ENCODE measurements at regions not wholly inside any gene's neighbourhood (a gene's known extent, or its start where the extent isn't known, plus 50 kb on each side); places are given as distances from the start of the nearest gene placed in this dataset.

DNA sequence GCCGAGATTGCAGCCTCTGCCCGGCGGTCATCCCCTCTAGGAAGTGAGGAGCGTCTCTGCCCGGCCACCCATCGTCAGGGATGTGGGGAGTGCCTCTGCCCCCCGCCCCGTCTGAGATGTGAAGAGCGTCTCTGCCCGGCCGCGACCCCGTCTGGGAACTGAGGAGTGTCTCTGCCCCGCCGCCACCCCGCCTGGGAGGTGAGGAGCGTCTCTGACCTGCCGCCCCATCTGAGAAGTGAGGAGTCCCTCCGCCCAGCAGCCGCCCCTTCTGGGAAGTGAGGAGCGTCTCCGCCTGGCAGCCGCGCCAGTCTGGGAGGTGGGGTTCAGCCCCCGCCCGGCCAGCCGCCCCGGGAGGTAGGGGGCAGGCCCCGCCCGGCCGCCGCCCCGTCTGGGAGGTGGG lies 544.0 kb downstream of the CCER1 start:
- TF ChIP-seq, protein P1, sequence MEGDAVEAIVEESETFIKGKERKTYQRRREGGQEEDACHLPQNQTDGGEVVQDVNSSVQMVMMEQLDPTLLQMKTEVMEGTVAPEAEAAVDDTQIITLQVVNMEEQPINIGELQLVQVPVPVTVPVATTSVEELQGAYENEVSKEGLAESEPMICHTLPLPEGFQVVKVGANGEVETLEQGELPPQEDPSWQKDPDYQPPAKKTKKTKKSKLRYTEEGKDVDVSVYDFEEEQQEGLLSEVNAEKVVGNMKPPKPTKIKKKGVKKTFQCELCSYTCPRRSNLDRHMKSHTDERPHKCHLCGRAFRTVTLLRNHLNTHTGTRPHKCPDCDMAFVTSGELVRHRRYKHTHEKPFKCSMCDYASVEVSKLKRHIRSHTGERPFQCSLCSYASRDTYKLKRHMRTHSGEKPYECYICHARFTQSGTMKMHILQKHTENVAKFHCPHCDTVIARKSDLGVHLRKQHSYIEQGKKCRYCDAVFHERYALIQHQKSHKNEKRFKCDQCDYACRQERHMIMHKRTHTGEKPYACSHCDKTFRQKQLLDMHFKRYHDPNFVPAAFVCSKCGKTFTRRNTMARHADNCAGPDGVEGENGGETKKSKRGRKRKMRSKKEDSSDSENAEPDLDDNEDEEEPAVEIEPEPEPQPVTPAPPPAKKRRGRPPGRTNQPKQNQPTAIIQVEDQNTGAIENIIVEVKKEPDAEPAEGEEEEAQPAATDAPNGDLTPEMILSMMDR (IDR thresholded peaks at IDR 0.05; ENCODE audit: low read length): no peak
- TF ChIP-seq EZH2 (optimal IDR thresholded peaks at IDR 0.05; ENCODE audit: low read depth, low read length): no peak
